Fibroblast of pulmonary artery (primary cell): ENCODE measurements at regions not wholly inside any gene's neighbourhood (a gene's known extent, or its start where the extent isn't known, plus 50 kb on each side); places are given as distances from the start of the nearest gene placed in this dataset.

Source experiments
- DNase-seq: peaks from one replicate; pipeline ENCODE4 v3.0.0-alpha.2; 2010; ENCODE audit warnings: low read depth
- H3K4me3 ChIP-seq: replicated peaks from 2 replicates; pipeline ENCODE4 v1.5.1; 2011; ENCODE audit warnings: low read depth, mild to moderate bottlenecking, control low read depth, low read length, moderate library complexity
- CTCF ChIP-seq: IDR thresholded peaks from 2 replicates; pipeline ENCODE4 v1.5.1; 2011; ENCODE audit warnings: mild to moderate bottlenecking, control low read depth, low read length, inconsistent platforms; ENCODE audit errors: missing control alignments

- no peak for DNase-seq
These were observed 691.4 kb downstream of the DNAH5 start for GRCh38 chr5:13253111-13253510.

GRCh38 chr5:13252699-13253098 lies 691.8 kb downstream of the DNAH5 start:
- no peak for DNase-seq
- no peak overlapping the region for H3K4me3 ChIP-seq
- no peak for TF ChIP-seq CTCF

More at GRCh38 chr5:13253111-13253510, 691.4 kb downstream of the DNAH5 start:
- no peak for TF ChIP-seq CTCF
- no peak overlapping the region for H3K4me3 ChIP-seq

GRCh38 chr5:13251623-13252376 lies 692.7 kb downstream of the DNAH5 start:
- no peak for TF ChIP-seq CTCF
- peak; percentile 9 for DNase-seq

GRCh38 chr5:13250464-13251291 lies 693.8 kb downstream of the DNAH5 start:
- TF ChIP-seq CTCF, result peak; percentile 24
- H3K4me3 ChIP-seq, result no peak overlapping the region
- no peak for DNase-seq

More at GRCh38 chr5:13251623-13252376, 692.7 kb downstream of the DNAH5 start:
- no peak overlapping the region for H3K4me3 ChIP-seq

- no peak for DNase-seq
- H3K4me3 ChIP-seq, result no peak overlapping the region
- no peak for TF ChIP-seq CTCF
These were observed 694.6 kb downstream of the DNAH5 start for GRCh38 chr5:13249854-13250253.

- peak; percentile 9 for DNase-seq
- TF ChIP-seq CTCF, result no peak
- H3K4me3 ChIP-seq, result no peak overlapping the region
These were observed 696.2 kb downstream of the DNAH5 start for GRCh38 chr5:13248253-13248652.

GRCh38 chr5:13246053-13246452 lies 698.4 kb downstream of the DNAH5 start:
- DNase-seq, result no peak
- TF ChIP-seq CTCF, result no peak
- H3K4me3 ChIP-seq, result no peak overlapping the region
